ENCODE measurements at regions not wholly inside any gene's neighbourhood (a gene's known extent, or its start where the extent isn't known, plus 50 kb on each side); places are given as distances from the start of the nearest gene placed in this dataset.
"Not testable (repeated sequence)": the region's sequence is repeated elsewhere in the genome, so short reads cannot be mapped to it uniquely, and the experiment has no call there.

- peak; percentile 32 for DNase-seq (ENCODE audit: low spot score)
These were observed 103.3 kb downstream of the DIRAS3 start for GRCh38 chr1:67947114-67947513.

- DNase-seq (ENCODE audit: low spot score): no peak
These were observed 104.6 kb downstream of the DIRAS3 start for GRCh38 chr1:67945733-67946374.

- no peak for DNase-seq (ENCODE audit: low spot score)
These were observed 108.2 kb downstream of the DIRAS3 start for GRCh38 chr1:67942274-67942673.

GRCh38 chr1:67941746-67942145 lies 108.5 kb upstream of the GNG12 start:
- no peak for DNase-seq (ENCODE audit: low spot score)

GRCh38 chr1:67941155-67941554 lies 107.9 kb upstream of the GNG12 start:
- no peak for DNase-seq (ENCODE audit: low spot score)

- no peak for DNase-seq (ENCODE audit: low spot score)
These were observed 106.7 kb upstream of the GNG12 start for GRCh38 chr1:67939942-67940341.

- DNase-seq (ENCODE audit: low spot score): no peak
These were observed 106.0 kb upstream of the GNG12 start for GRCh38 chr1:67939186-67939743.

- DNase-seq (ENCODE audit: low spot score): no peak
These were observed 104.4 kb upstream of the GNG12 start for GRCh38 chr1:67937651-67938050.

- DNase-seq (ENCODE audit: low spot score): no peak
These were observed 103.7 kb upstream of the GNG12 start for GRCh38 chr1:67937010-67937409.

GRCh38 chr1:67935560-67935959 lies 102.3 kb upstream of the GNG12 start:
- no peak for DNase-seq (ENCODE audit: low spot score)

- no peak for DNase-seq (ENCODE audit: low spot score)
These were observed 97.9 kb upstream of the GNG12 start for GRCh38 chr1:67931198-67931597.

GRCh38 chr1:67923074-67923473 lies 89.8 kb upstream of the GNG12 start:
- DNase-seq (ENCODE audit: low spot score): no peak

- DNase-seq (ENCODE audit: low spot score): no peak
These were observed 88.6 kb upstream of the GNG12 start for GRCh38 chr1:67921725-67922489.

GRCh38 chr1:67919274-67920072 lies 86.2 kb upstream of the GNG12 start:
- no peak for DNase-seq (ENCODE audit: low spot score)

GRCh38 chr1:67918067-67918466 lies 84.8 kb upstream of the GNG12 start:
- peak; percentile 62 for DNase-seq (ENCODE audit: low spot score)

- no peak for DNase-seq (ENCODE audit: low spot score)
These were observed 83.7 kb upstream of the GNG12 start for GRCh38 chr1:67917006-67917405.

GRCh38 chr1:67916140-67916886 lies 83.0 kb upstream of the GNG12 start:
- DNase-seq (ENCODE audit: low spot score): no peak

GRCh38 chr1:67909776-67910175 lies 76.5 kb upstream of the GNG12 start:
- DNase-seq (ENCODE audit: low spot score): no peak

- DNase-seq (ENCODE audit: low spot score): no peak
These were observed 75.1 kb upstream of the GNG12 start for GRCh38 chr1:67908250-67908936.

GRCh38 chr1:67907467-67907866 lies 74.2 kb upstream of the GNG12 start:
- not testable (repeated sequence) for DNase-seq (ENCODE audit: low spot score)

- not testable (repeated sequence) for DNase-seq (ENCODE audit: low spot score)
These were observed 72.7 kb upstream of the GNG12 start for GRCh38 chr1:67906015-67906414.

All from kidney tubule cell (primary cell).